Body of pancreas (tissue), 4 donors: ENCODE measurements at regions not wholly inside any gene's neighbourhood (a gene's known extent, or its start where the extent isn't known, plus 50 kb on each side); places are given as distances from the start of the nearest gene placed in this dataset.

ENCODE experiments used
- POLR2A ChIP-seq, 3 donors: fragments of 450-650 bp; IDR thresholded peaks; one replicate each; pipeline ENCODE4 v1.6.1; 2016; ENCODE audit warnings: antibody characterized with exemption in 3 of 3, mild to moderate bottlenecking in 2 of 3
- TF ChIP-seq, protein P1 (sequence below), 7 experiments: fragments of 450-650 bp in 4 of 7; fragments of 200-600 bp in 3 of 7; sonication (generic) in 3 of 7; IDR thresholded peaks; one replicate each; pipeline ENCODE4 v1.5.1; 2016 to 2019; ENCODE audit warnings: antibody characterized with exemption in 7 of 7

DNA sequence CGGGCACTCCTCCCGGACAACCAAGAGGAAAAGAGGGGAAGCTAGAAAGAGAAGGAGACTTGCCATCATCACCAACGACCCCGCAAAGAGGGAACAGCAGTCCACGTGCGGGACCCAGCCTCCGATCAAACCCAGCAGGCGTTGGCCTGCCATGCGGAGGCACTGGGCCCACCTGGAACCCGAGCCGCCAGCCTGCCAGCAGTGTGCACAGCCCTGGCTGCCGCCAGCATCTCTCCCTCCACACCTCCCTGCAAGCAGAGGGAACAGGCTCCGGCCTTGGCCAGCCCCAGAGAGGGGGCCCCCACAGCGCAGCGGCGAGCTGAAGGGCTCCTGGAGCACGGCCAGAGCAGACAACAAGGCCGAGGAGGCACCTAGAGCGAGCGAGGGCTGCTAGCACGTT is 1244.7 kb upstream of the B3GALT2 start:
- TF ChIP-seq, protein P1, sequence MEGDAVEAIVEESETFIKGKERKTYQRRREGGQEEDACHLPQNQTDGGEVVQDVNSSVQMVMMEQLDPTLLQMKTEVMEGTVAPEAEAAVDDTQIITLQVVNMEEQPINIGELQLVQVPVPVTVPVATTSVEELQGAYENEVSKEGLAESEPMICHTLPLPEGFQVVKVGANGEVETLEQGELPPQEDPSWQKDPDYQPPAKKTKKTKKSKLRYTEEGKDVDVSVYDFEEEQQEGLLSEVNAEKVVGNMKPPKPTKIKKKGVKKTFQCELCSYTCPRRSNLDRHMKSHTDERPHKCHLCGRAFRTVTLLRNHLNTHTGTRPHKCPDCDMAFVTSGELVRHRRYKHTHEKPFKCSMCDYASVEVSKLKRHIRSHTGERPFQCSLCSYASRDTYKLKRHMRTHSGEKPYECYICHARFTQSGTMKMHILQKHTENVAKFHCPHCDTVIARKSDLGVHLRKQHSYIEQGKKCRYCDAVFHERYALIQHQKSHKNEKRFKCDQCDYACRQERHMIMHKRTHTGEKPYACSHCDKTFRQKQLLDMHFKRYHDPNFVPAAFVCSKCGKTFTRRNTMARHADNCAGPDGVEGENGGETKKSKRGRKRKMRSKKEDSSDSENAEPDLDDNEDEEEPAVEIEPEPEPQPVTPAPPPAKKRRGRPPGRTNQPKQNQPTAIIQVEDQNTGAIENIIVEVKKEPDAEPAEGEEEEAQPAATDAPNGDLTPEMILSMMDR (IDR thresholded peaks at IDR 0.05), result no peak
- no peak for TF ChIP-seq POLR2A (IDR thresholded peaks at IDR 0.05)
